Left cardiac atrium (tissue), 4 donors: ENCODE measurements at regions not wholly inside any gene's neighbourhood (a gene's known extent, or its start where the extent isn't known, plus 50 kb on each side); places are given as distances from the start of the nearest gene placed in this dataset.
A peak's percentile ranks its signal among the peaks of the same experiment; 100 is the strongest.

ENCODE experiments used
- ATAC-seq, 2 donors: fragments of 200-7000 bp; cut with Tn5 transposase; one replicate each; pipeline ENCODE4 v1.9.1; 2020; ENCODE audit warnings: mild to moderate bottlenecking in 2 of 2, moderate library complexity in 2 of 2
- DNase-seq: peaks from one replicate; pipeline ENCODE4 v3.0.0-alpha.2; 2020
- intact Hi-C, 2 donors: fragments of 100-400 bp; cut with DNase I; formaldehyde crosslinking; loops; one replicate each; pipeline versions ENCODE4 v1.14.1 to v1.15.1; 2022 to 2023
- donor health status: DM: no; HTN: yes; CAD: no.
- donor health status: DM: no; HTN: yes; CAD: no; lungs with severe emphysema.
- donor health status: DM: yes; HTN: yes; CAD: no.
- donor health status: Dilated cardiomyopathy.

DNA sequence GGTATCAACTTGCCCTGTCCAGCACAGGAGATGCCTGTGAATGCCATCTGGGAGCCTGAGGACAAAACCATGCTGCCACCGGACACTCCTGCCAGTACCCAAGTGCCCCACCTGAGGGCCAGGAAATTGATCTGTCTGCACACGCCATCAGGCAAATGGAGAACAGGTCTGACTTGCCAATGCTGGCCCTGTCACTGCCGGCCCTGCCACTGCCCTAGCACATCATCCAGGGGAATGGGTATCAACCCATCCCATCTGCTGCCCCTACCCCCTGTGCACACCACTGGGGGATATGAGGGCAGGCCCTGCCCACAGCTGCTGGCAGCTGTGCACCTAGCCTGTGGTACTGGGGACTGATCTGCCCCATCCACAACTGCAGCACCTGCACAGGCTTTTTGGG is 1081.6 kb upstream of the EYS start:
- intact Hi-C loops = no loop called here
- DNase-seq = no peak

GRCh38 chr6:66772800-66773199 is 1065.8 kb upstream of the EYS start:
- ATAC-seq (peak in 1 of 2 donors; percentile 97), DNase-seq (peak; percentile 24)
- intact Hi-C loops = no loop called here

More for the DNA sequence above, 1081.6 kb upstream of the EYS start:
- ATAC-seq = no peak

DNA sequence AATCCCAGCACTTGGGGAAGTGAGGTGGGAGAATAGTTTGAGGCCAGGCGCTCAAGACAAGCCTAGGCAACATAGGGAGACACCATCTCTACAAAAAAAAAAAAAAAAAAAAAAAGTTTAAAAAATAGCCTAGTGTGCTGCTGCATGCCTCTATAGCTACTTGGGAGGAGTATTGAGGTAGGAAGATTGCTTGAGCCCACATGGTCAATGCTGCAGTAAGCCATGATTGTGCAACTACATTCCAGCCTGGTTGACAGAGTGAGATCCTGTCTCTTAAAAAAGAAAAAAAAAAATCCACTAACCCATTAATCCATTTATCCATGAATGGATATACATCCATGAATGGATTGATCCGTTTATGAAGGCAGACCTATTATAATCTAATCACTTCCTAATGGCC is 1064.6 kb upstream of the EYS start:
- intact Hi-C loops = no loop called here
- DNase-seq = no peak
- no peak for ATAC-seq

DNA sequence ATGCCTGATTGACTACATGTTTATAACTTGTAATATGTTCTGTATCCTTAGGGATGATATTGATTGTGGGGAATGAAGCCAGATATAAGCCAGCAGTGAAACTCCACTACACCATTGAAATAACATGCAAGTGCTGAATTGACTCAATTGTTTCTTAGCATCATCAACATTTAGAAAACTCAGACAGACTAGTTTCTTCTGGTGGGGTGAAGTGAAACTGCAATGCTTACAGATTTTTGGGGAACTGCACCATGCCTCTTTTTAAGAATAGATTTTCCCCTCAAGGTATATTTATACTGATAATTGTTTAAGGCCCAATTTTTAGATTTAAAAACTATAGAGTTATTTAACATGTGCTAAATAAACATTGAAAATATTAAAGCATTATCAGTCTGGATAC is 1044.6 kb upstream of the EYS start:
- no peak for ATAC-seq
- DNase-seq = no peak
- intact Hi-C loops = no loop called here

DNA sequence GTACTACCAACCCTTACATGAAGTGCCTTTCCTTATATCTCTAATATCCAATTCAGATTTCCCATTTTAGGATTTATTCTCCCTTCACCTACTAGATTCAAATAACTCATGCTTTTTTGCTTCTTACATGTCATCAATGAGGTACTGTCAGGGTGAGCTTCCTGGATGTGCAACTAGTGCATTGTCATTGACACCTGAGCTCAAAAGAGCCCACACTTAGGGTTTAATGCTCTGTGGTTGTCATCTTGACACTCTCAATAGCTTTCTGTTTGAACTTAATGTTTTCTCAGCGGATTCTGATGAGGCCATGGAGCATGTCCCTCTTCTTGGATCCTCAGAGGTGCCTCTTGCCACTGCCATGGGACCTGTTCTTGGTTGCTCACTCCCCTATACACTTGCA is 1033.3 kb upstream of the EYS start:
- intact Hi-C loops = no loop called here
- ATAC-seq (no peak), DNase-seq (no peak)

DNA sequence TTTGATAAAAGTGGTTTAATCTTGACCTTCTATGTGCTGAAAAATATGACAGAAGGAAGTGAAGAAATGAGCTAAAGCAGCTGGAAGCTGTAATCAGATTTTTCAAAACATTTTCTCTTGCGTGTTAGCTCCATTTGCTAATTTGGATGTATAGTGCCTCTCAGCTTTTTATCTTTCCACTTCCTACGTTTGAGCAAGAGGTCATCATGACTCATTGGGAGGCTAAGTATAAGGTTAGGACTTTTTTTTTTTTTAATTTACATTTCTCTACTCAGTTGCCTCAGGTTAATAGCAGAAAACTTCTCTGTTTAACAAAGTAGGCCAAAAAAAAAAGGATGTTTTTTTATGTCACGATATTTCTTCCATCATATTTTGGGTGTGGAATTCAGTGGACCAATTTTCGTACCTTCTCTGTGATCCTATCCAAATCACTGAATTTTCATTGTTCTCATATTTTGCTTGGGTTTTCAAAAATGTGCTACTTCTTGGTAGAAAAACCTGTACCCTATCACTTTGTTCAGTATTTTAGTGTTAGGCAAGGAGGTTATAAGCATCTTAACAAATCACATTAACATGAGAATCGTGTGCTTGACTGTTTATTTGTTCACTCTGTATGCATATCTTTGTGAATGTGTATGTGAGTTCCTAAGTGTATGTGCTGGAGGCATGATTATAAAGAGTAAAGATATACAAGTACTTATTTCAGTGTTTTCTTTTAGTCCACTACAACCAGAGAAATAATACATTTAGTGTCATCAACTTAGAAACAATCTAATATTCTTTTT is 1028.3 kb upstream of the EYS start:
- ATAC-seq = no peak
- DNase-seq = no peak
- intact Hi-C loops = no loop called here

DNA sequence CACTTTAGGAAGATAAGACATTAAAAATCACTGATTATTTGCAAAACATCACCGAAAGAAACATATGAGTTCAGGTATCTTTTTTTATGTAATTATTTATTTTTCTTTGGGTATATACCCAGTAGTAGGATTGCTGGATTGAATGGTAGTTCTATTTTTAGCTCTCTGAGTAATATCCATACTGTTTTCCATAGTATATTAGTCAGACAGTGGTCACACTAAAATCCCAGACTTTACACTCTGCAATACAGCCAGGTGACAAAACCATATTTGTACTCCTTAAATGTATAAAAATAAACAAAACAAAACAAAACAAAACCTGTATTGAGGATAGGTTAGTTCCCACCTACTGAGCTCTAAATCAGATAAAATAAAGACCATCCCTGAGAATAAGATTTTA is 1024.3 kb upstream of the EYS start:
- no peak for DNase-seq
- intact Hi-C loops = no loop called here
- ATAC-seq = no peak

DNA sequence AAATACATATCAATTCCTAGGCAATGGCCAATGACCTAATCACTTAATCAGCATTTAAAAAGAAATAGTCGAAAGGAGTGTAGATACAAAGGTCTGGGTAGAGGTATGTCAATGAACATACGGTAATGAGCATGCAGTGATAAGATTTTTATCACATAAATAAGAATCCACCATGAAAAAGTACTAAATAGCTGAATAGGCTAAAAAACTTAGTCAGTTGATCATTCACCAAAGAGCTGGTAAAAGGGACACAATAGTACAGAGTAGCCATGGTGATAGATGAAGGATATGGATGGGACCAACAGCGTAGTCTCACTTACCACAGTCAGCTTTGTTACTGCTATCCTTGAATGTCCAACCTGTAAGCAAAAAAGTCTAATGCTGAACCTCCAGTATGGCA is 1018.6 kb upstream of the EYS start:
- DNase-seq (no peak), ATAC-seq (no peak)
- intact Hi-C loops = no loop called here

- DNase-seq (no peak), ATAC-seq (no peak)
- intact Hi-C loops = no loop called here
Observed at GRCh38 chr6:66717801-66718200, 1010.8 kb upstream of the EYS start.

- ATAC-seq (no peak), DNase-seq (no peak)
- intact Hi-C loops = no loop called here
Observed at GRCh38 chr6:66699385-66699784, 992.4 kb upstream of the EYS start.

DNA sequence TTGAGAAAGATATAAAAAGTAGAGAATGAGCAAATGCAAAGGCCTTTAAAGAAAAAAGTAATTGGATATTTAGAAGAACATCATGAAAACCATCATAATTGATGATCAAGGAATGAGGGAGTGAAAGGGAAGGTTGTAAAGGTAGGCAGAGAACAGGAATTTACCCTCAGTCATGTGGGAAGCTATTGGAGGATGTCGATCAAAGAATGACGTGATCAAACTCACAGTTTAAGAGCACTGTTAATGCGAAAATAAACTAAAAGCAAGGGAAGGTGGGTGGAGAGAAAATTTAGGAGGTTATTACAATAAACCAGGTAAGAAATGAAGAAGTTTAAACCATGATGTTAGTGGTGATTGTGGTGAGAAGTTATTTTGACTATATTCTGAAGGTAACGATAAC is 982.6 kb upstream of the EYS start:
- intact Hi-C loops = no loop called here
- no peak for DNase-seq
- no peak for ATAC-seq

GRCh38 chr6:66687611-66688140 is 980.6 kb upstream of the EYS start:
- intact Hi-C loops = no loop called here
- ATAC-seq = no peak
- no peak for DNase-seq

DNA sequence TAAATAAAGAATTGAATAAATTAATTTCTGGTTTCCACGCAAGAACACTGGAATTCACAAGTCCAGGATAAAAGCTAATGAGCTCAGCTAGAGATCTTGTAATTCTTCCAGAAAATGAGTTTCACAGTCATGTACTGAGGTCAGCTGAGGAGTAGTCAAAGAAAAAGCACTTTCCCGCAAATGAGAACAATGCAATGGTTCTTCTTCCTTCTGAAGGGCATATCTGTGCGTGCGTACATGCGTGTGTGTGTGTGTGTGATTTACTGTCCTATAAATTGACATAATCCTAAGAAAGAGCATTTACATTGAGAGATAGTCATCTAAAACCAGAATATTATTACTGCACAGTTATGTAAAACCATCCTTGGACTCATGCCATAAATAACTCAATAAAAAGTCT is 968.9 kb upstream of the EYS start:
- intact Hi-C loops = no loop called here
- no peak for DNase-seq
- ATAC-seq = no peak

- DNase-seq = no peak
- ATAC-seq = no peak
- intact Hi-C loops = no loop called here
Observed at GRCh38 chr6:66664112-66664511, 957.1 kb upstream of the EYS start.

DNA sequence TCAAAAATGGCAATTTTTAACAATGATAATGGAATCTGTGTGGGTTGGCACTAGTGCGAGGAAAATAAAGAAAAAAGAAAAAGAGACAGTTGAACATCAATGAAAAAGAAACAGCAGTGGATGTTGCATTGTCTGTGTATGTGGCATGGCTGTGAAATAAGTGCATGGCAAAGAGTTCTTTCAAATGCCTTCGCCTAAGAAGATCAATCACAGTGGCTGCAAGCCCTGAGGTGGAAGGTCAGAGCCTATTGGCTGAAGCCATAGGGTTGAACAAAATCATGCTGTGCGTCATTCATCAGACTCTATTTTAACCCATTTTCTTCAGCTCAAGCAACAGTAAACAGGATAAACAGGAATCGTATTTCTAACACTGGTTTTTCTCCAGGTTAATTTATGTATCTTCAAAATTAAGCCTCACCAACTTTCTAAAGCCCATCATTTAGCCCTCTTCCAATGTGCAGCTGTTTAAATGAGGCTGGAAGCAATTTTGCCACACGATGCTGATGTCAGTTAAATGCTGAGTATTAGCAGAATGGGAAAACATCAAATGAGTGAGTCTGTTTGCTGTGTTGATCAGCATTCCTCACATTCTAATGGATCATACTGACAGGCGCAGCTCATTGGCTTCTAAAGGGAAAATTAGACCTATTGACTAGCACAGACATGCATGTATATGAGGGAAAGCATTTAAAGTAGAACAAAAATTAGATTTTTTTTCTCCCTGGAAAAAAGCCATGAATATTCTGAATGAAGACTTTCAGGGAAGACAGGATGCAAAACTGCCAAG is 955.9 kb upstream of the EYS start:
- intact Hi-C loops = no loop called here
- no peak for ATAC-seq
- no peak for DNase-seq

DNA sequence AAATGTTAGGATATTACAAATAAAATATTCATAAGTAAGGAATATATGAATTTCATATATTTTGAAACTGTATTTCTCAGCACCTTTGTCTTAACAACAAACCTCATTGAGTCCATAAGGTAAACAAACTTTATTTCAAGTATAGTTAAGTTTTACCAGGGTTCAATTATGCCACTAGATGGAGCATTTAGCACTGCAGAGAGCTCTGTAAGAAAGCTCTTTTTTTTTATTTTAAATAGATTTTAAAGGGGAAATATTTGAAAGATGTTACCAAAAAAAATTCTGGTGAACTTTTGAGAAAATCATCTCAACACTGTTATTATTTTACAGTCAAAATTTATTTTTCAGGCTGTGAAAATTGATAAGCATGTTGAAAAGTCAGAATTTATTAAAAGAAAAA is 955.2 kb upstream of the EYS start:
- intact Hi-C loops = no loop called here
- DNase-seq (no peak), ATAC-seq (no peak)

GRCh38 chr6:66655420-66655819 is 948.4 kb upstream of the EYS start:
- intact Hi-C loops = no loop called here
- ATAC-seq (no peak), DNase-seq (no peak)

DNA sequence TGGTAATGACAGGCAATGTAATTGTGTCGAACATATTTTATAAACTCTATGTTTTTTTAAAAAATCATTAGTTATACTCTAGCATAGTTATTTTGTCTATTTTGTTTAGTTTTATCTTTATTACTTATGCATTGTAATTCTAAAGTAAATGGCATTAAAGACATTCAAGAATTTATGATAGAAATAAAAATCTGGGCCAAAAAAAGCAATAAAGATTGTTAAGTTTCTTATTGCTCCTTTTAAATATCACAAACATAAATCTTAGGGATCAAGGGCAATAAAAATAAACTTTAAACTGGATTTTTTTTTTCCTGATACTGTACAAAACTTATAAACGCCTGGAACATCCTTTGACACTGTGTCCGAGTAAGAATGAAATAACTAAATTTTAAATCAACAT is 931.5 kb upstream of the EYS start:
- intact Hi-C loops = no loop called here
- ATAC-seq (no peak), DNase-seq (no peak)

GRCh38 chr6:66638099-66638498 is 931.1 kb upstream of the EYS start:
- intact Hi-C loops = no loop called here
- DNase-seq (no peak), ATAC-seq (no peak)

- no peak for ATAC-seq
- no peak for DNase-seq
- intact Hi-C loops = no loop called here
Observed at GRCh38 chr6:66628917-66629316, 921.9 kb upstream of the EYS start.

DNA sequence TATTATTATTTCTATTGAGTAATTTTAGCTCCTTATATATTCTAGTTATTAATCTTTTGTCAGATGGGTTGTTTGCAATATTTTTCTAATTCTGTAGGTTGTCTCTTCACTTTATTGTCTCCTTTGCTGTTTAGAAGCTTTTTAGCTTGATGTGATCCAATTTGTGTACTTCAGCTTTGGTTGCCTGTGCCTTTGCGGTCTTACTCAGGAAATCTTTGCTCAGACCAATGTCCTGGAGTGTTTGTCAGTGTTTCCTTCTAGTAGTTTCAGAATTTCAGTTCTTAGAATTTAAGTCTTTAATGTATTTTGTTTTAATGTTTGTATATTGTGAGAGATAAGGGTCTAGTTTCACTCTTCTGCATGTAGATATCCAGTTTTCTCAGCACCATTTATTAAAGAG is 916.0 kb upstream of the EYS start:
- ATAC-seq = no peak
- no peak for DNase-seq
- intact Hi-C loops = no loop called here
